ENCODE measurements at regions not wholly inside any gene's neighbourhood (a gene's known extent, or its start where the extent isn't known, plus 50 kb on each side); places are given as distances from the start of the nearest gene placed in this dataset.

DNA sequence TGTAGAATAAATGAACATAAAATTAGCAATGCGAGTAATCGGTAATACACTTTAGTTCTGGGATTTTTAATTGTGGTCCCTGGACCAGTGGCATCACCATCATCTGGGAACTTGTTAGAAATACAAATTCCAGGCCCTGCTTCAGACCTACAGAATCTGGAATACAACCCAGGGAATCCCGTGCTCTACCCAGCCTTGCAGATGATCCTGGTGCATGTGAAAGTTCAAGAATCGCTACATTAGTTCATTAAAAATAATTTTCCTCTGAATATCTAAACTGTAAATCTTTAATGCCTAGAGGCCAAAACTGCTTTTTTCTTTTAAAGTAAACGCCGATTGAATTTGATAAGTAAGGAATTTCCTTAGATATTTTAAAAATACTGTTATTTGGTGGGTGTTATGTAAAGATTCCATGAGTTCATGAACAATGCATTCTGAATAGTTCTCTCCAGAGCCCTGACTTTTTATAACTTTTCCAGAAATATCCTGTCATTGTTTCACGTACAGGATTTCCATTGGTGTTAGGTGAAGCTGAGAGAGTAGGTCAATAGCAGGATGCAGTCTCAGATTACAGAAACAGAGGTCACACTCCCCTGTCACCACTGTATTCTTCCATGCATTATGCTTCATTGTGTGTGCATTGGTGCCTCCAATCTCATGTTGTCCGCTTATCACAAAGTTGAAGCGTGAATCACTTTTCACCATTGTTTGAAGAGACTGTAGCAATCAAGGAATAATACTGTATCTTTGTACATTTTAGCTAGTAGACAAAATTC is 596.5 kb upstream of the KLF12 start:
- H3K27ac ChIP-seq (ENCODE audit: low read depth) = no peak overlapping the region
- H2AFZ ChIP-seq = no peak overlapping the region
- no peak overlapping the region for H3K4me2 ChIP-seq
- peaks cover 3% of the 10 kb centered on the region for H3K27me3 Mint-ChIP-seq (ENCODE audit: insufficient read depth, low read depth, poor library complexity)
- ATAC-seq (no peak), DNase-seq (ENCODE audit: low spot score) (no peak)
- H3K79me2 ChIP-seq (replicated peaks; ENCODE audit: insufficient read depth) = no peaks in the 10 kb centered on the region
- H3K27ac Mint-ChIP-seq = no peak overlapping the region
- H3F3A ChIP-seq (replicated peaks; ENCODE audit: low read depth) = no peaks in the 10 kb centered on the region
- H4K20me1 ChIP-seq (replicated peaks; ENCODE audit: insufficient read depth) = no peaks in the 10 kb centered on the region
- peaks cover 16% of the 10 kb centered on the region; the same call in 2 of the 3 replicates for H3K4me1 Mint-ChIP-seq
- H3K27me3 ChIP-seq (ENCODE audit: insufficient read depth) = no peaks in the 10 kb centered on the region
- TF ChIP-seq, protein P1, sequence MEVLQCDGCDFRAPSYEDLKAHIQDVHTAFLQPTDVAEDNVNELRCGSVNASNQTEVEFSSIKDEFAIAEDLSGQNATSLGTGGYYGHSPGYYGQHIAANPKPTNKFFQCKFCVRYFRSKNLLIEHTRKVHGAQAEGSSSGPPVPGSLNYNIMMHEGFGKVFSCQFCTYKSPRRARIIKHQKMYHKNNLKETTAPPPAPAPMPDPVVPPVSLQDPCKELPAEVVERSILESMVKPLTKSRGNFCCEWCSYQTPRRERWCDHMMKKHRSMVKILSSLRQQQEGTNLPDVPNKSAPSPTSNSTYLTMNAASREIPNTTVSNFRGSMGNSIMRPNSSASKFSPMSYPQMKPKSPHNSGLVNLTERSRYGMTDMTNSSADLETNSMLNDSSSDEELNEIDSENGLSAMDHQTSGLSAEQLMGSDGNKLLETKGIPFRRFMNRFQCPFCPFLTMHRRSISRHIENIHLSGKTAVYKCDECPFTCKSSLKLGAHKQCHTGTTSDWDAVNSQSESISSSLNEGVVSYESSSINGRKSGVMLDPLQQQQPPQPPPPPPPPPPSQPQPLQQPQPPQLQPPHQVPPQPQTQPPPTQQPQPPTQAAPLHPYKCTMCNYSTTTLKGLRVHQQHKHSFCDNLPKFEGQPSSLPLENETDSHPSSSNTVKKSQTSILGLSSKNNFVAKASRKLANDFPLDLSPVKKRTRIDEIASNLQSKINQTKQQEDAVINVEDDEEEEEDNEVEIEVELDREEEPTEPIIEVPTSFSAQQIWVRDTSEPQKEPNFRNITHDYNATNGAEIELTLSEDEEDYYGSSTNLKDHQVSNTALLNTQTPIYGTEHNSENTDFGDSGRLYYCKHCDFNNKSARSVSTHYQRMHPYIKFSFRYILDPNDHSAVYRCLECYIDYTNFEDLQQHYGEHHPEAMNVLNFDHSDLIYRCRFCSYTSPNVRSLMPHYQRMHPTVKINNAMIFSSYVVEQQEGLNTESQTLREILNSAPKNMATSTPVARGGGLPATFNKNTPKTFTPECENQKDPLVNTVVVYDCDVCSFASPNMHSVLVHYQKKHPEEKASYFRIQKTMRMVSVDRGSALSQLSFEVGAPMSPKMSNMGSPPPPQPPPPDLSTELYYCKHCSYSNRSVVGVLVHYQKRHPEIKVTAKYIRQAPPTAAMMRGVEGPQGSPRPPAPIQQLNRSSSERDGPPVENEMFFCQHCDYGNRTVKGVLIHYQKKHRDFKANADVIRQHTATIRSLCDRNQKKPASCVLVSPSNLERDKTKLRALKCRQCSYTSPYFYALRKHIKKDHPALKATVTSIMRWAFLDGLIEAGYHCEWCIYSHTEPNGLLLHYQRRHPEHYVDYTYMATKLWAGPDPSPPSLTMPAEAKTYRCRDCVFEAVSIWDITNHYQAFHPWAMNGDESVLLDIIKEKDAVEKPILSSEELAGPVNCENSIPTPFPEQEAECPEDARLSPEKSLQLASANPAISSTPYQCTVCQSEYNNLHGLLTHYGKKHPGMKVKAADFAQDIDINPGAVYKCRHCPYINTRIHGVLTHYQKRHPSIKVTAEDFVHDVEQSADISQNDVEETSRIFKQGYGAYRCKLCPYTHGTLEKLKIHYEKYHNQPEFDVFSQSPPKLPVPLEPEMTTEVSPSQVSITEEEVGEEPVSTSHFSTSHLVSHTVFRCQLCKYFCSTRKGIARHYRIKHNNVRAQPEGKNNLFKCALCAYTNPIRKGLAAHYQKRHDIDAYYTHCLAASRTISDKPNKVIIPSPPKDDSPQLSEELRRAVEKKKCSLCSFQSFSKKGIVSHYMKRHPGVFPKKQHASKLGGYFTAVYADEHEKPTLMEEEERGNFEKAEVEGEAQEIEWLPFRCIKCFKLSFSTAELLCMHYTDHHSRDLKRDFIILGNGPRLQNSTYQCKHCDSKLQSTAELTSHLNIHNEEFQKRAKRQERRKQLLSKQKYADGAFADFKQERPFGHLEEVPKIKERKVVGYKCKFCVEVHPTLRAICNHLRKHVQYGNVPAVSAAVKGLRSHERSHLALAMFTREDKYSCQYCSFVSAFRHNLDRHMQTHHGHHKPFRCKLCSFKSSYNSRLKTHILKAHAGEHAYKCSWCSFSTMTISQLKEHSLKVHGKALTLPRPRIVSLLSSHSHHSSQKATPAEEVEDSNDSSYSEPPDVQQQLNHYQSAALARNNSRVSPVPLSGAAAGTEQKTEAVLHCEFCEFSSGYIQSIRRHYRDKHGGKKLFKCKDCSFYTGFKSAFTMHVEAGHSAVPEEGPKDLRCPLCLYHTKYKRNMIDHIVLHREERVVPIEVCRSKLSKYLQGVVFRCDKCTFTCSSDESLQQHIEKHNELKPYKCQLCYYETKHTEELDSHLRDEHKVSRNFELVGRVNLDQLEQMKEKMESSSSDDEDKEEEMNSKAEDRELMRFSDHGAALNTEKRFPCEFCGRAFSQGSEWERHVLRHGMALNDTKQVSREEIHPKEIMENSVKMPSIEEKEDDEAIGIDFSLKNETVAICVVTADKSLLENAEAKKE (CRISPR knock-in tag; IDR thresholded peaks at IDR 0.05) = no peak
- no peak for TF ChIP-seq ZNF114 (CRISPR knock-in tag; IDR thresholded peaks at IDR 0.05)
- H3K4me3 Mint-ChIP-seq = no peak overlapping the region
- H3K4me1 ChIP-seq (ENCODE audit: insufficient read depth) = peaks cover 16% of the 10 kb centered on the region
- peaks cover 4% of the 10 kb centered on the region; the same call in 1 of the 2 replicates for H3K9me2 ChIP-seq (ENCODE audit: insufficient read depth)
- no peaks in the 10 kb centered on the region for H3K36me3 ChIP-seq (ENCODE audit: insufficient read depth)
- no peaks in the 10 kb centered on the region for H3K36me3 Mint-ChIP-seq (ENCODE audit: low read depth)
- H3K9me3 Mint-ChIP-seq = no peaks in the 10 kb centered on the region
- no peak overlapping the region for H3K4me3 ChIP-seq

DNA sequence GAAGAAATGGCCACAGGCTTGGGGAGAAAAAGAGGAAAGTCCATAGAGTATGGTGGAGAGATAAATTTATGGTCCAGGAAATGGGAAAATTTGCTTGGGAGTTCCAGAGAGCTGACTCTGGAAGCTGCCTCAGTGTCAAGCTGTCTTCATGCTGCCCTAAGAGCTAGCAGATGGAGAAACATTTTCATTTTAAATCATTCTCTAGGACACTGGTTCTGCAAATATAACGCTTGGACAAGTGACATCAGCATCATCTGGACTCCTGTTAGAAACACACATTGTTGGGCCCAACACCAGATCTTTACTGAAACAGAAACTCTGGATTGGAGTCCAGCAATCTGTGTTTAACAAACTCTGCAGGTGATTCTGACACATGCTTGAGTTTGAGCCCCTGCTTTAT is 592.0 kb upstream of the KLF12 start:
- H3K4me2 ChIP-seq = no peak overlapping the region
- no peak overlapping the region for H3K27ac ChIP-seq (ENCODE audit: low read depth)
- no peaks in the 10 kb centered on the region for H4K20me1 ChIP-seq (replicated peaks; ENCODE audit: insufficient read depth)
- H2AFZ ChIP-seq = no peak overlapping the region
- DNase-seq (ENCODE audit: low spot score) = no peak
- Mint-ChIP-seq H3K36me3 (ENCODE audit: low read depth) (no peaks in the 10 kb centered on the region), H3K4me1 (no peaks in the 10 kb centered on the region; the same call in 2 of the 3 replicates), H3K4me3 (no peak overlapping the region), H3K27ac (no peak overlapping the region), H3K27me3 (ENCODE audit: insufficient read depth, low read depth, poor library complexity) (peaks cover 6% of the 10 kb centered on the region), H3K9me3 (no peaks in the 10 kb centered on the region)
- H3K27me3 ChIP-seq (ENCODE audit: insufficient read depth) = no peaks in the 10 kb centered on the region
- H3K36me3 ChIP-seq (ENCODE audit: insufficient read depth) = no peaks in the 10 kb centered on the region
- no peak for ATAC-seq
- H3K9me2 ChIP-seq (ENCODE audit: insufficient read depth) = peaks cover 10% of the 10 kb centered on the region; the same call in 1 of the 2 replicates
- no peaks in the 10 kb centered on the region for H3F3A ChIP-seq (replicated peaks; ENCODE audit: low read depth)
- H3K79me2 ChIP-seq (replicated peaks; ENCODE audit: insufficient read depth) = no peaks in the 10 kb centered on the region
- H3K4me1 ChIP-seq (ENCODE audit: insufficient read depth) = peaks cover 5% of the 10 kb centered on the region; the same call in 1 of the 2 replicates
- H3K4me3 ChIP-seq = no peak overlapping the region
- TF ChIP-seq POLR2AphosphoS5 (IDR thresholded peaks at IDR 0.05; ENCODE audit: low read depth) (no peak), JUNB (IDR thresholded peaks at IDR 0.05; ENCODE audit: unreplicated experiment) (no peak), NANOG (IDR thresholded peaks at IDR 0.05; ENCODE audit: borderline replicate concordance) (no peak)
- TF ChIP-seq, protein P1 (CRISPR knock-in tag; IDR thresholded peaks at IDR 0.05) = no peak
